ENCODE measurements at regions not wholly inside any gene's neighbourhood (a gene's known extent, or its start where the extent isn't known, plus 50 kb on each side); places are given as distances from the start of the nearest gene placed in this dataset.

DNA sequence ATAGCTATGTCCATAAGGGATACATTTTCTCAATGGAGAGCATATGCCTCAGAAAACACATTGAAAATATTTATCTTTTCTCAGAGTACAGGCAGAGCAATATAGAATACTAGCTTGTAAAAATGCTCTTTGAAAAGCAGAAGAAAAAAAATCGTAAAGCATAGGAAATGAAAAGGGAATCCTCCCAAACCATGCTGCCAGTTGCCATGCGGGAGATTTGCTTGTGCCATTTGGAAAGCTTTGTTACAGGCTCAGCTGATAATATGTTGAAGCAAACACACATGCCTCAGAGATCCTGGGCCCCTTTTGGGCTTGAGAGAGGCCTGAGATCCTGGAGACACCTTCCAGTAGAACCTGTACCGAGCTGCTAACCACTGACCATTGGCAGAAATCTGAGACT is 697.1 kb downstream of the BCL11A start:
- ChIA-PET CTCF (no interaction called here), POLR2A (no interaction called here)
- no peaks in the 10 kb centered on the region for H3K36me3 Mint-ChIP-seq (ENCODE audit: low read depth)
- Histone ChIP-seq H3K27ac (ENCODE audit: low read depth in 1 of 2, low read length in 2 of 2) (no peak overlapping the region), H3K4me1 (ENCODE audit: insufficient read depth, low read length) (no peaks in the 10 kb centered on the region), H3K4me3 (ENCODE audit: low read length) (no peak overlapping the region), H3K36me3 (ENCODE audit: insufficient read depth, low read length) (no peaks in the 10 kb centered on the region), H3K9me3 (ENCODE audit: control insufficient read depth in 1 of 2, insufficient read depth in 1 of 2, low read length in 2 of 2) (peaks cover 5 to 11% of the 10 kb centered on the region in 2 experiments), H3K27me3 (ENCODE audit: control insufficient read depth in 1 of 2, insufficient read depth in 2 of 2, low read length in 2 of 2) (no peaks in the 10 kb centered on the region)
- H3K9me3 Mint-ChIP-seq: peaks cover 2% of the 10 kb centered on the region
- H3K4me3 Mint-ChIP-seq: no peak overlapping the region
- DNase-seq: no peak
- H3K4me1 Mint-ChIP-seq (ENCODE audit: low read depth): no peaks in the 10 kb centered on the region
- intact Hi-C loops (cut with DNase I, micrococcal nuclease): no loop called here
- TF ChIP-seq, protein P1, sequence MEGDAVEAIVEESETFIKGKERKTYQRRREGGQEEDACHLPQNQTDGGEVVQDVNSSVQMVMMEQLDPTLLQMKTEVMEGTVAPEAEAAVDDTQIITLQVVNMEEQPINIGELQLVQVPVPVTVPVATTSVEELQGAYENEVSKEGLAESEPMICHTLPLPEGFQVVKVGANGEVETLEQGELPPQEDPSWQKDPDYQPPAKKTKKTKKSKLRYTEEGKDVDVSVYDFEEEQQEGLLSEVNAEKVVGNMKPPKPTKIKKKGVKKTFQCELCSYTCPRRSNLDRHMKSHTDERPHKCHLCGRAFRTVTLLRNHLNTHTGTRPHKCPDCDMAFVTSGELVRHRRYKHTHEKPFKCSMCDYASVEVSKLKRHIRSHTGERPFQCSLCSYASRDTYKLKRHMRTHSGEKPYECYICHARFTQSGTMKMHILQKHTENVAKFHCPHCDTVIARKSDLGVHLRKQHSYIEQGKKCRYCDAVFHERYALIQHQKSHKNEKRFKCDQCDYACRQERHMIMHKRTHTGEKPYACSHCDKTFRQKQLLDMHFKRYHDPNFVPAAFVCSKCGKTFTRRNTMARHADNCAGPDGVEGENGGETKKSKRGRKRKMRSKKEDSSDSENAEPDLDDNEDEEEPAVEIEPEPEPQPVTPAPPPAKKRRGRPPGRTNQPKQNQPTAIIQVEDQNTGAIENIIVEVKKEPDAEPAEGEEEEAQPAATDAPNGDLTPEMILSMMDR (IDR thresholded peaks at IDR 0.05): no peak
- H3K27me3 Mint-ChIP-seq: no peaks in the 10 kb centered on the region
- ATAC-seq (ENCODE audit: poor library complexity): no peak
- H3K27ac Mint-ChIP-seq: no peak overlapping the region

GRCh38 chr2:59853032-59853431 is 700.4 kb downstream of the BCL11A start:
- H3K27ac Mint-ChIP-seq: no peak overlapping the region
- DNase-seq (no peak), ATAC-seq (ENCODE audit: poor library complexity) (no peak)
- Histone ChIP-seq H3K4me3 (ENCODE audit: low read length) (no peak overlapping the region), H3K27me3 (ENCODE audit: control insufficient read depth in 1 of 2, insufficient read depth in 2 of 2, low read length in 2 of 2) (no peaks in the 10 kb centered on the region), H3K27ac (ENCODE audit: low read depth in 1 of 2, low read length in 2 of 2) (no peak overlapping the region), H3K36me3 (ENCODE audit: insufficient read depth, low read length) (no peaks in the 10 kb centered on the region), H3K9me3 (ENCODE audit: control insufficient read depth in 1 of 2, insufficient read depth in 1 of 2, low read length in 2 of 2) (no peaks in the 10 kb centered on the region), H3K4me1 (ENCODE audit: insufficient read depth, low read length) (no peaks in the 10 kb centered on the region)
- ChIA-PET POLR2A (no interaction called here), CTCF (no interaction called here)
- H3K9me3 Mint-ChIP-seq: peaks cover under 1% of the 10 kb centered on the region
- TF ChIP-seq, protein P1 (IDR thresholded peaks at IDR 0.05): no peak
- no peaks in the 10 kb centered on the region for H3K36me3 Mint-ChIP-seq (ENCODE audit: low read depth)
- no peaks in the 10 kb centered on the region for H3K27me3 Mint-ChIP-seq
- intact Hi-C loops (cut with DNase I, micrococcal nuclease): no loop called here
- H3K4me1 Mint-ChIP-seq (ENCODE audit: low read depth): no peaks in the 10 kb centered on the region
- H3K4me3 Mint-ChIP-seq: no peak overlapping the region

- TF ChIP-seq, protein P1 (IDR thresholded peaks at IDR 0.05): no peak
- ATAC-seq (ENCODE audit: poor library complexity): no peak
- H3K36me3 Mint-ChIP-seq (ENCODE audit: low read depth): no peaks in the 10 kb centered on the region
- DNase-seq: no peak
- H3K4me1 ChIP-seq (ENCODE audit: insufficient read depth, low read length): no peaks in the 10 kb centered on the region
- no peaks in the 10 kb centered on the region for H3K9me3 Mint-ChIP-seq
- no peak overlapping the region for H3K27ac Mint-ChIP-seq
- H3K27ac ChIP-seq (ENCODE audit: low read depth in 1 of 2, low read length in 2 of 2): no peak overlapping the region
- no peak overlapping the region for H3K4me3 Mint-ChIP-seq
- ChIA-PET CTCF (no interaction called here), POLR2A (no interaction called here)
- intact Hi-C loops (cut with DNase I, micrococcal nuclease): no loop called here
- H3K27me3 ChIP-seq (ENCODE audit: control insufficient read depth in 1 of 2, insufficient read depth in 2 of 2, low read length in 2 of 2): no peaks in the 10 kb centered on the region
- H3K36me3 ChIP-seq (ENCODE audit: insufficient read depth, low read length): no peaks in the 10 kb centered on the region
- no peak overlapping the region for H3K4me3 ChIP-seq (ENCODE audit: low read length)
- no peaks in the 10 kb centered on the region for H3K4me1 Mint-ChIP-seq (ENCODE audit: low read depth)
- H3K27me3 Mint-ChIP-seq: no peaks in the 10 kb centered on the region
- no peaks in the 10 kb centered on the region for H3K9me3 ChIP-seq (ENCODE audit: control insufficient read depth in 1 of 2, insufficient read depth in 1 of 2, low read length in 2 of 2)
Observed at GRCh38 chr2:59851836-59852475, 701.5 kb downstream of the BCL11A start.

Measured in CD4-positive, alpha-beta T cell (primary cell).